Chondrocyte (in vitro differentiated cells): ENCODE measurements at regions not wholly inside any gene's neighbourhood (a gene's known extent, or its start where the extent isn't known, plus 50 kb on each side); places are given as distances from the start of the nearest gene placed in this dataset.

Experiments
- DNase-seq: peaks from one replicate; pipeline ENCODE4 v3.0.0; 2021; ENCODE audit warnings: mixed read lengths, low spot score
- H3K27ac Mint-ChIP-seq: one replicate; pipeline ENCODE4 v1.8.0; 2021; ENCODE audit warnings: mild to moderate bottlenecking, moderate library complexity, mixed read lengths; ENCODE audit not compliant: unreplicated experiment
- H3K27me3 Mint-ChIP-seq: 2 replicates; pipeline ENCODE4 v1.8.0; 2021; ENCODE audit warnings: low read depth, mixed read lengths
- H3K36me3 Mint-ChIP-seq: 2 replicates; pipeline ENCODE4 v1.8.0; 2021; ENCODE audit warnings: low read depth, mixed read lengths
- H3K4me1 Mint-ChIP-seq: 2 replicates; pipeline ENCODE4 v1.8.0; 2021; ENCODE audit warnings: low read depth, mild to moderate bottlenecking, mixed read lengths
- H3K4me3 Mint-ChIP-seq: one replicate; pipeline ENCODE4 v1.8.0; 2021; ENCODE audit warnings: mild to moderate bottlenecking, moderate library complexity, mixed read lengths; ENCODE audit not compliant: unreplicated experiment
- H3K9me3 Mint-ChIP-seq: 2 replicates; pipeline ENCODE4 v1.8.0; 2021; ENCODE audit warnings: low read depth, mixed read lengths
- CTCF ChIP-seq: fragments of 200-600 bp; sonication (generic); IDR thresholded peaks from 2 replicates; pipeline ENCODE4 v1.5.0; 2021; ENCODE audit warnings: antibody characterized with exemption, mild to moderate bottlenecking, moderate library complexity

DNA sequence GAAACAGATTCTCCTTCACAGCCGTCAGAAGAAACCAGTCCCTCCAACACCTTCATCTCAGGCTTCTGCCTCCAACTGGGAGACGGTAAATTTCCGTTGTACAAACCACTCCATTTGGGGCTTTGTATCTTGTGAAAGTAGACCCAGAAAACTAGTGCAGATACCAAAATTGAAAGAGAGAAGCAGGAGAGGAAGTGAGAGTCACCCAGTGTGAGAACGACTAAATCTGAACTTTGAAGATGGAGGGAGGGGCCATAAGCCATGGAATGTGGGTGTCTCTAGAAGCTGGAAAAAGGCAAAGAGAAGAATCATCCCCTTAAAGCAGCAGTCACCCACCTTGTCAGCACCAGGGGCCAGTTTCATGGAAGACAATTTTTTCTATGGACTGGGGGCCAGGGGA, 88.3 kb upstream of the LRATD1 start:
- Mint-ChIP-seq H3K27ac (no peak overlapping the region), H3K27me3 (peaks cover 3% of the 10 kb centered on the region)
- no peak for DNase-seq

DNA sequence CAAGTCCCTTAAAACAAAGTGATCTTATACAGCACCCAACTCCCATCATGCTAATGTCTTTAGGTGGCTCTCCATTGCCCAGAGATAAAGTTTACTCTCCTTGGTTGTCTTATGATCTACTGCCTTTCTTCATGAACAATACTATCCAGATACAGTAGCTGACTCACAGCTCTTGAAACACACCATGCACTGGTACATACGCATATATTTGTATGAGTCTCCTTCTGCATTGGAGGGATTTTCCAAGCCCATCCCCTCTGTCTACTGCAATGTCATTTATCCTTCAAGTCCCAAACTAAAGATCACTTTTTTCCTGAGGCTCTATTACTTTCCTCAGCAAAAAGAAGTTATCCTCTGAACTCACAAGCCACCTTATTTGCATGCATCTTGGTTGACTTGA, 84.7 kb upstream of the LRATD1 start:
- TF ChIP-seq CTCF, result no peak
- no peaks in the 10 kb centered on the region for H3K36me3 Mint-ChIP-seq
- H3K9me3 Mint-ChIP-seq, result peaks cover 6% of the 10 kb centered on the region
- no peak overlapping the region for H3K27ac Mint-ChIP-seq
- no peak for DNase-seq
- H3K27me3 Mint-ChIP-seq, result peaks cover 3% of the 10 kb centered on the region
- H3K4me3 Mint-ChIP-seq, result no peak overlapping the region
- no peaks in the 10 kb centered on the region for H3K4me1 Mint-ChIP-seq

More for the DNA sequence above, 88.3 kb upstream of the LRATD1 start:
- H3K9me3 Mint-ChIP-seq, result peaks cover 14% of the 10 kb centered on the region
- H3K4me1 Mint-ChIP-seq, result no peaks in the 10 kb centered on the region
- TF ChIP-seq CTCF, result no peak
- no peak overlapping the region for H3K4me3 Mint-ChIP-seq
- no peaks in the 10 kb centered on the region for H3K36me3 Mint-ChIP-seq

- Mint-ChIP-seq H3K36me3 (no peaks in the 10 kb centered on the region), H3K9me3 (no peaks in the 10 kb centered on the region), H3K4me3 (no peak overlapping the region), H3K27ac (no peak overlapping the region), H3K27me3 (peaks cover 3% of the 10 kb centered on the region), H3K4me1 (no peaks in the 10 kb centered on the region)
- no peak for DNase-seq
- TF ChIP-seq CTCF, result no peak
Observed at GRCh38 chr2:14550658-14551057, 81.9 kb upstream of the LRATD1 start.

GRCh38 chr2:14551069-14551468, 81.4 kb upstream of the LRATD1 start:
- no peak overlapping the region for H3K27ac Mint-ChIP-seq
- no peaks in the 10 kb centered on the region for H3K36me3 Mint-ChIP-seq
- no peak for DNase-seq
- H3K27me3 Mint-ChIP-seq, result peaks cover 3% of the 10 kb centered on the region
- H3K9me3 Mint-ChIP-seq, result no peaks in the 10 kb centered on the region
- TF ChIP-seq CTCF, result no peak
- no peaks in the 10 kb centered on the region for H3K4me1 Mint-ChIP-seq
- H3K4me3 Mint-ChIP-seq, result no peak overlapping the region

DNA sequence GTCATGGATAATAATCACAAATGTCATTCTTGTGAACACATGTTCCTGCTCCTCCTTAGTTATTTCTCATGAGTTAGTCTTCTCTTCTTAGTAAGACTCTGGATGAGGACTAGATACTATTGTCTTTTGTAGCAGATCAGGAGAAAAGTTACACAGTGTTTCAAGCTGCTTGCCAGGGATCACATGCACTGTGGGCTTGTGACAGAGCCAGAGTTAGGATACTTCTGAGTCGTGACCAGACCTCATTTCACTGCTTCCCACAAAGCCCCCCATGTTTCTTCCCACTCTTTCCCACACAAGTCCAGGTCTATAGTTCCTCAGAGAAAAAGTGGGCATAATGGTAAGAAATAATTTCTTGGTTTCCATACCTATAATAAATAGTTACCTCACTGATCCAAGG, 80.2 kb upstream of the LRATD1 start:
- H3K27ac Mint-ChIP-seq, result no peak overlapping the region
- H3K27me3 Mint-ChIP-seq, result no peaks in the 10 kb centered on the region
- H3K36me3 Mint-ChIP-seq, result no peaks in the 10 kb centered on the region
- no peak overlapping the region for H3K4me3 Mint-ChIP-seq
- no peak for DNase-seq
- no peak for TF ChIP-seq CTCF
- no peaks in the 10 kb centered on the region for H3K4me1 Mint-ChIP-seq
- no peaks in the 10 kb centered on the region for H3K9me3 Mint-ChIP-seq
